NCI-H82 (cell line): ENCODE measurements at regions not wholly inside any gene's neighbourhood (a gene's known extent, or its start where the extent isn't known, plus 50 kb on each side); places are given as distances from the start of the nearest gene placed in this dataset.
"Not testable (repeated sequence)": the region's sequence is repeated elsewhere in the genome, so short reads cannot be mapped to it uniquely, and the experiment has no call there.

Source experiments
- DNase-seq: peaks from one replicate; lab custom pipeline; 2025; lab: John Stamatoyannopoulos, UW

- DNase-seq = no peak
Observed at GRCh38 chr5:99586878-99587277, 658.1 kb upstream of the CHD1 start.

DNA sequence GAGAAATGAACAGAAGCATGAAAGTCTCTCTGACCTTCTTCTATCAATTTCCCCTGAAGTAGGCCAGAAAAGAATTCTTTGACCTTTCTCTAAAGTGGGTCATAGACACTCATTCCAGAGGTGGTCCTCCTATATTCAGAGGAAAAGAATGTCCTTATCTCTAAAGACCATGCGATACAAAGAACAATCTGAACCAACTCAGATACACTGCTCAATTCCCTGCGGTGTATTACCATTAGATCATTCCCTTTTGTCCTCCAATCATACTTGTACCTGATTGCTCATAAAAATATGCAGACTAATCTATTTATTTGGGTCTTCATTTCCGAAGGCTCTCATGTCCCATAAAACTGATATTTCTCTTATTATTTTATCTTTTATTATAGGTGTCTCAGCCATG lies 652.4 kb upstream of the CHD1 start:
- DNase-seq = not testable (repeated sequence)

GRCh38 chr5:99562937-99563627 lies 634.3 kb upstream of the CHD1 start:
- DNase-seq = not testable (repeated sequence)

DNA sequence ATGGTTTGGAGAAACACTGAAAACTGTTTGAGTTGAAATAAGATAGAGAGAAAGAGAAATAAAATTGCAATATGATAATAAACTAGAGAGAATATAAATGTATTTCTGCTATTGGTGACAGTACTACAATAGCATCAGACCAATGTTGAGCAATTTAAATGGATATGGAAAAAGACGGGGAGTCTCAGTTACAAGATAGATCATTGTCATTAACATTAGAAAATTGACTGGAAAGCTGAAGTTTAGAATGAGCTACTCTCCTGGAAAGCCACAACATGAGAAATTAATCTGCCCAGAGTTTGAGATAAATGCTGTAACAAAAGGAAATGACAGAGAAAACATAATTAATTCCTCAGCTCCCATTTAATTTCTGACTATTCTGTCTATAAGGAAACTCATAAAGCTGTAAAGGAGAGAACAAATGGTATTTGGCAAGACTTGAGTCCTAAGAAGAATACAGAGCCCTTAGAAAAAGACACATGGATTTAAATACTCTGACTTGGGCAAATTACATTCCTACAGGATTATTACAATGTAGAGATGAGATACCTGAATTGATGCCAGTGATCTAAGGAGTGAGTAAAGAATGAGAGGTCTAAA lies 624.5 kb upstream of the CHD1 start:
- DNase-seq = no peak

DNA sequence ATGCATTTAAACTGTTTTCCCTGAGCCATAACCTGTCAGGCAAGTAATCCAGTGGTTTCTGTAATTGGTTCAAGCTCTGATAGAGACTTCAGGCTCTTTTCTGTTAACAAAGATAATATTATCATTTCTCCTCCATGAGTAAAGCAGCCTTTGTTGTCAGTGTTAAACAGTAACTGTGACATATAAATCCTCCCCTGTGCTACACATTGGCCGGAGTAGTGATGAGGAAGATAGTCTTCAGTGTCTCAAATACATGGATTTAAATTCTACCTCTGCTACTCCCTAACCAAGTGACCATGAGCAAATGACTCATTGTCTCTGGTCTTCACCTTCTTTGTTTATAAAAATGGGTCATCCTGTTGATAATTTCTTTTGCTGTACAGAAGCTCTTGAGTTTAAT lies 615.5 kb upstream of the CHD1 start:
- DNase-seq = no peak

GRCh38 chr5:99543841-99544240 lies 615.0 kb upstream of the CHD1 start:
- DNase-seq = no peak

- DNase-seq = not testable (repeated sequence)
Observed at GRCh38 chr5:99534241-99534640, 605.4 kb upstream of the CHD1 start.

GRCh38 chr5:99521666-99522065 lies 592.9 kb upstream of the CHD1 start:
- DNase-seq = not testable (repeated sequence)

- peak; percentile 92 for DNase-seq
Observed at GRCh38 chr5:99515864-99516490, 587.2 kb upstream of the CHD1 start.

GRCh38 chr5:99510237-99510866 lies 581.5 kb upstream of the CHD1 start:
- not testable (repeated sequence) for DNase-seq

DNA sequence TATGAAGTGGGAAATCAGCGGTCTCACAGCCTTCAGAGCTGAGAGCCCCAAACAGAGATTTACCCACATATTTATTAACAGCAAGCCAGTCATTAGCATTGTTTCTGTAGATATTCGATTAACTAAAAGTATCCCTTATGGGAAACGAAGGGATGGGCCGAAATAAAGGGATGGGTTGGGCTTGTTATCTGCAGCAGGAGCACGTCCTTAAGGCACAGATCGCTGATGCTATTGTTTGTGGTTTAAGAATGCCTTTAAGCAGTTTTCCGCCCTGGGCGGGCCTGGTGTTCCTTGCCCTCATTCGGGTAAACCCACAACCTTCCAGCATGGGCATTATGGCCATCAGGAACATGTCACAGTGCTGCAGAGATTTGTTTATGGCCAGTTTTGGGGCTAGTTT lies 580.3 kb upstream of the CHD1 start:
- DNase-seq = not testable (repeated sequence)

- DNase-seq = not testable (repeated sequence)
Observed at GRCh38 chr5:99495456-99495855, 566.6 kb upstream of the CHD1 start.

DNA sequence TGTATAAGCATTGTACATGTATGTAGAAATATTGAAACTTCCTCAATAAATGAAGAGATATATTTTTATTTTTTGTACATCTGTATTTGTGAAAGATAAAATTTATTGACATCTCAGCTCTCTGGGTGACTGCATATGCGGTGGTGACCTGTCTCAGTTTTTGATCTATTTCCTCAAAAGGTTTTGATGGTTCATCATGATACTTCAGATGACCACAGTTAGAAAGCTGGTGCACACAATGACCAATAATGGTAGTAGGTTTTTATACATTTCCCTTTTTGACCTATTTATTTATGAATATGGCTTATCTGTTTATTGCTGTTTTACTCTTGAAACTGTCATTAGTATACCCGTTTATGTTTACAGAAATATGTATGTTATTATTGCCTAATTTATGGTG lies 549.6 kb upstream of the CHD1 start:
- not testable (repeated sequence) for DNase-seq

GRCh38 chr5:99473328-99473727 lies 544.5 kb upstream of the CHD1 start:
- not testable (repeated sequence) for DNase-seq

- DNase-seq = not testable (repeated sequence)
Observed at GRCh38 chr5:99471726-99472125, 542.9 kb upstream of the CHD1 start.

- DNase-seq = not testable (repeated sequence)
Observed at GRCh38 chr5:99471178-99471577, 542.4 kb upstream of the CHD1 start.

GRCh38 chr5:99470636-99471035 lies 541.8 kb upstream of the CHD1 start:
- DNase-seq = not testable (repeated sequence)

GRCh38 chr5:99460701-99461100 lies 531.9 kb upstream of the CHD1 start:
- DNase-seq = no peak

- DNase-seq = no peak
Observed at GRCh38 chr5:99453196-99453595, 524.4 kb upstream of the CHD1 start.

GRCh38 chr5:99449786-99450185 lies 521.0 kb upstream of the CHD1 start:
- DNase-seq = no peak

DNA sequence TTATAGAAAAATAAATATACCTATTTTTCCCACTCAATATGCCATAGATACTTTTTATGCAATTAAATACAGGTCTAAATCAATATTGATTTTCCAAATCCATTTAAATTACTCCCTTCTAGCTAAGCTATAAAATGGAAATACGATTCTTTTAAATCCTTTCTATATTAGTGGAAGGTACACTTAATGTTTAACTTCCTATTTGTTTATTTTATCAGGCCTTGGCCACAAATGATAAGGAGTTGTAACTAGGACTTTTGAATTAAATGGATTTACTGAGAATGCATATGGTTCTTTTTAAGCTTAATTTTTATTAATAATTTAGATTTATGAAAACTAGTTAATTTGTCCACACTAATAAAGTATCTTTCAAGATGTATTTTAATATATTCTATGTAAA lies 517.0 kb upstream of the CHD1 start:
- DNase-seq = no peak

GRCh38 chr5:99441235-99441634 lies 512.4 kb upstream of the CHD1 start:
- no peak for DNase-seq

GRCh38 chr5:99438619-99439018 lies 509.8 kb upstream of the CHD1 start:
- DNase-seq = no peak
